HG02610 (cell line): ENCODE measurements at regions not wholly inside any gene's neighbourhood (a gene's known extent, or its start where the extent isn't known, plus 50 kb on each side); places are given as distances from the start of the nearest gene placed in this dataset.

Experiments used
- ATAC-seq: cut with Tn5 transposase; IDR thresholded peaks from one replicate; pipeline ENCODE4 v1.9.1; 2021; ENCODE audit warnings: mild to moderate bottlenecking, moderate library complexity; ENCODE audit not compliant: unreplicated experiment

DNA sequence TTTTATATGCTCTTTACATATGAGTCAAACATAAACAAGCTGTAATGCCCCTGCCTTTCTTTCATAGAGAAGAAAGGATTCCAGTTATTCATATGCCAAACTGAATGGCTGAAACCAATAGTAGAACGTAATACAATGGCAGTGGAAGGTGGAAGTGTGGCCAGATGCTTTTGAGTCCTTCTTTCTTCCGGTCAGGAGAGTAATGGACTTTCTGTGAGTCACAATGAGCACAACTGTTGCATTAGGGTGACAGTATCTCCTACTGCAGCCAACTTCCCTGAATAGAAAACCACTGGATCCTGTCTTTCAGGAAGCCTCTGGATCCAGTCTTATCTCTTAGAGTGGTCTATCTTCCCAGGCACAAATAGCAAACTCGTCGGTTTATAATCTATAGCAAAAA, 855.2 kb downstream of the MAT2B start:
- no peak for ATAC-seq

DNA sequence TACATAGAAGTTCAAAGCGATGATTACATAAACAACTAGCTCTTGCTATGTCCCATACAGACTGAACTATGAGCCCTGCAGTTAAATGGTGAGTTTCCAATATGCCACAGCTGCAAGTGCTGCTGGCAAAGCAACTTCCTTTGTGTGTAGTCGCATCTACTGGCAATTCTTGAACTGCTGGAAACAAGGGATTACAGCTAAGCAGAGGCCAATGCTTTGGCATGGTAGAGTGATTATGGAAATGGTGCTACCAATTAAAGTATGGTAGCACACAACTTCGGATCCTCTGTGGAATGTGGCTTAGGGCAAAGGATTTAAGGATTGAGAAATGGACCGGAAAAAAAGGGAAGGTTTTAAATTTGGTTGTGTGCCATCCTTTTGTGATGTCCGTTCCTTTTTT, 856.6 kb downstream of the MAT2B start:
- ATAC-seq, result no peak

DNA sequence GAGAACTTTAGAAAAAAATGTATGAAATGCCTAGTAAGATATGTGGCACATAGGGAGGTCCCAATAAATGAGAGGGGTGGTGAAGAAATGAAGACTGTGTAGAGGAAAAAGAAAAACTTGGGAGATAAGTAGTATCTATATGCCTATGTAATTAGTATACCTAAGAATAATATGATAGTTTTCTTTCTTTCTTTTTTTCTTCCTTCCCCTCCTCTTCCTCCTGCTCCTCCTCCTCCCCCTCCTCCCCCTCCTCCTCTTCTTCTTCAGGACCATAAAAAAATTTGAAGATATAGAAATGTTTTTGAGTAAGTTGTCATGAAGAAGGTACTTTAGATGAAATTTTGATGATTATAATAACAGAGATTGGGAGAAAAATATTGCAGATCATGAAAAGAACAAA, 857.4 kb downstream of the MAT2B start:
- no peak for ATAC-seq

DNA sequence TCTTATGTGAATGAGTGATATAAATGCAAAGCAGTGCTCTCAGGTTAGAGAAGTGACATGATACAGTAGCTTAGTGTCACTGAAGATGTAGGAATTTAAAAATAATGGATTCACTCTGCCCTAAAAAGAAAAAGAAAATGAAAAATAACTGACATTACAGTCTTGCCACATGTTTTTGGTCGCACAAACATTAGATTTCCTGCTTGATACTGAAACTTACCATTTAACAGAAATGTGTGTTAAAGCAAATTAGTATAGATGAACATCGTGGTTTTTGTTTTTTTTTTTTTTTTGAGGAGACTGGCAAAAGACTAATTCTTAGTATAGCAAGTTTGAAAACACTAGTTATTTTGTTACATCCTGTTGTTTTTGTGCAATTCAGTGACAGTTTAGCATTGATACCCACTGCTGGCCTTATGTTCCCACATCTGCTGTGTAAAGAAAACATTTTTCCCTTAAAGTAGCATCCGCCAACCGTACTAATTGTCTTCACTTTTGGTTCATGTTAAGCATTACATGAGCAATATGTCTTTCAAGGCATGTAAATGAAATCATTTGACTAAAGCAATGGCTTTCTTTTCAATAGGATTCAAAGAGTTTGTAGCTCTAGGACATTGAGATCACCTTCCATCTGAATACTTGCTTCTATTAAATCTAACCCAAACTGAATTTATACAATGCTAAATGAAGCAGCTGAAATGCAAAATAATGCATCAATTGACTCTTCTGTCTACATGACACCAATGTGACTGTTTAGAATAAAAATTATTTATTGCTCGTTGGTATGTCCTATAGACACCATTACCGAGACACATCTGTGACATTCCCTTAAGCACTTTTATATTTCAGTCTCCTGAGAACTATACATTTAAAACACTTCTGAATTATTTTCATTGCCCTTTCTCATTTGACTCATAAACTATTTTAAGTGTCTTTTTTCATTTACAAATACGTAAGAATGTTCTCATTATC, 859.1 kb downstream of the MAT2B start:
- ATAC-seq, result no peak

DNA sequence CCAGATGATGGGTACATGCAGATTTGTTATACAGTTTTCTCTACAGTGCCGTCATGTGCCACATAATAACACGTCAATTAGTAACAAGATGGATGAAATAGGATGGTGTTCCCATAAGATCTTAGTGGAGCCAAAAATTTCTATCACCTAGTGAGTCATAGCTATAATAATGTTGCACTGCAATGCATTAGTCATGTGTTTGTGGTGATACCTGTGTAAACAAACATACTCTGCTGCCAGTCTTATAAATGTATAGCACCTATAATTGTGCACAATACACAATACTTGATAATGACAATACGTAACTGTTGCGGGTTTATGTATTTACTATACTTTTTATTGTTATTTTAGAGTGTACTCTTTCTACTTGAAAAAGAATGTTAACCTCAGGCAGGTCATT, 865.4 kb downstream of the MAT2B start:
- ATAC-seq, result no peak

DNA sequence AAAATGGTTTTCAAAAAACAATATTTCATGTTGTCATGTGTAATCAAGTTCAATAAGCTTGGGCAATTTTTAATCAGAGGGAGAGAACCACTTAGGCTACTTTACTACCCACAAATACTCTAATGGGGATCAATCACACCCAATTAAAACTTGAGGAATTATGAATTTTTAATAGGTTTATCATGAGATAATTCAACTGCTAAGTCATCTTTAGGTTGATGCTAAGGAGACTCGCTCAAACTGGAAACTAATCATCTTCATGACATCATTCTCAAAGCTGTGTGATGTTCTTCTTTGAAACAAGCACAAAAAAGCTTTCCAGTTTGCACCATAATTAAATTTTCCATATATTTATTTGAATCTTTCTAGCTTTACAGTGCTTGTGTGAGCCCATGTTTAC, 867.5 kb downstream of the MAT2B start:
- no peak for ATAC-seq

DNA sequence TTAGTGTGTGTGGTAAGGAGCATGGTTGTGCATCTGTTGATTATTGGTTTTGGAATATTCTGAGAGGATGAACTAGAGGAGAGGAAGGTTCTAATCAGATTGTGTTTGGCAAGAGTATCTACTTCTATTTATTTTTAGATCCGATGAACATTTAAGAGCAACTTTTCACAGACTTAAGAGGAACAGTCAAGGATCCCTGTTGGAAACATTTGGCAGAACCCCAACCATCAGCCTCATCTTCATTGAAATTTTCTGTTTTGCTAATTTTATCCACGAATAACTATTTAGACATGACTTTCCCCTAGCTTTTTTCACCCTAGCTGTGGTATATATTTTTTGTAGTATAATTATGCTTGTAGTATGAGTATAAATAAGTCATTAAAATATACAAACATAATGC, 868.5 kb downstream of the MAT2B start:
- no peak for ATAC-seq

DNA sequence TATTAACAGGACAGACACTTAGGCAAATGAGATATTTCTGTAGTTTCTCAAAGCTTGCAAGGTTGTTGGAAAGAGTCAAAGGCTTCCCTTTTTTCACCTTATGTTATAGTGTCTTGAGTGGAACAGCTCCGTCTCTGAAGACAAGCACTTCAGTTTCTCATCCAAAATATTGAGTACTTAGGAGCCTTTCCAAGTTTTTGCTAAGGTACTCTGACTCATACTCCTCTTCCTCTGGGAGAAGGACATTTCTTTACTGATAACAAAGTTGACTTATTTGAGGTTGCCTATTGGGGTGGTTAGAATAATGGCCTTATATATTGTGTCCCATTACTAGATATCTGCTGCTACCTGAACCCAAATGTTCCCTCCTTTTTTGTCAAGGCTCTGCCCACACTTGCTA, 869.6 kb downstream of the MAT2B start:
- no peak for ATAC-seq

DNA sequence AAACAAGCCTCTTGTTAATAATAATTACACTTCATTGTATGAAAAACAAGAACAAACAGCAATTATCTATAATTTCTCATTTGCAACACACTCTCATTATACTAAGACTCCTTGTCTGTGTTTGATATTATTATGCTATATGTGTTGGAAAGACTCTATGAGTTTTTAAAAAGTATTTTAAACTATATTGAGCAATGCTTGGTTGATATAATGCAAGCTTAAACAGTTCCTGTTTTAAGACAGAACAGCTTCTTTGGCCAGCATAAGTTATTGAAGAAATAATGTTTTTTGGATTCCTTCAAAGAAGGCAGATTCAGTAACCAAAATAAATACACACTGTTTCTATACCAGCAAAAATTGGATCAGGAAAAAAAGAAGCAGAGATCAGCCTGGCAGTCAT, 871.4 kb downstream of the MAT2B start:
- ATAC-seq, result no peak

DNA sequence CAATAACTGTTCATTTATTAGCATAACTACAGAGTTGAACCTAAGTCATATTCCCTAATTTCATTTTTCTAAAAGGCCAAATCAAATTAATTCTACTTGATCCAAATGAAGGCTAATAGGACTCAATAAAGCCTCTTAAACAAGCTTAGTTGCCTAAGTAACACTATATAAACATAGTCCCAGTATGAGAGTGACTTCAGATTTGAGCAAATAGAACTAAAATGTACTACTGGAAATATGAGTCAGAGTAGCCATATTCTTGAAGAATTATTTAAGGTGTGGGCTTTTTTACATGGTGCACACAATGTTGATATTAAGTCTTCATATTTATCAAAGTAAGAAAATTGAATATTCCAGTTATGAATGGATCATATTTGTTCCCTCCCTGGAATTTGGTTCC, 872.3 kb downstream of the MAT2B start:
- ATAC-seq, result no peak

DNA sequence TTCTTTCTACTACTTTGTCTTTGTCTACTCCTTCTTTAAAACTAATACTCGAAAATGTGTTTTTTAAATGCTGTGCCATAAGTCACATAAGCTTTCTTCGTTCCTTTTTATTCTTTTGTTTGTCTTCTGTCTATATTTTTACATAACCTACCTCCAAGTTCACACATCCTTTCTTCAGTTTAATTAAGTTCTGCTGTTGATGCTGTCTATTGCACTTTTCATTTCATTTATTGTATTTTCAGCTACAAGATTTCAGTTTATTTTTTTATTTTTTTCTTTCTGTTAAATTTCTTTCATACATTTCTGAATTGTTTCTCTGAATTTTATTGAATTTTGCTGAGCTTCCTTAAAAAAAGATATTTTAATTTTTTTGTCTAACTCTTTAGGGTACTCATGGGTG, 878.2 kb downstream of the MAT2B start:
- no peak for ATAC-seq

DNA sequence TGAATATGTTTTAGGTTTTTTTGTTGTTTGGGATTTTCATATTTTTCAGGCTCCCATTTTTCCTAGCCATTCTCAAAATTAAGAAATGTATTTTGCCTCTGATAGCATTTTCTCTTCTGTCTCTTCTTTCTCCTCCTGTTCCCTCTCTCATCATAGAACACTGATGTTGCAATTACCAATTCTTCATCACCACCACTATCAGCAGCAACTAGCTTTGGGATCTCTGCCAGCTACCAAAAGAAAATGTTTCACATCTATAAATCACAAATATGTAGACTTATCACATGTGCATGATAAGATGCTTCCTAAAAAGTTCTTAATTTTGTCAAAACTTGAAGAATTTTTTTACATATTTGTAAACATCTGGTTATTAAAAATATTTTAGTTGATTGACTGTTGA, 887.1 kb downstream of the MAT2B start:
- ATAC-seq, result no peak

DNA sequence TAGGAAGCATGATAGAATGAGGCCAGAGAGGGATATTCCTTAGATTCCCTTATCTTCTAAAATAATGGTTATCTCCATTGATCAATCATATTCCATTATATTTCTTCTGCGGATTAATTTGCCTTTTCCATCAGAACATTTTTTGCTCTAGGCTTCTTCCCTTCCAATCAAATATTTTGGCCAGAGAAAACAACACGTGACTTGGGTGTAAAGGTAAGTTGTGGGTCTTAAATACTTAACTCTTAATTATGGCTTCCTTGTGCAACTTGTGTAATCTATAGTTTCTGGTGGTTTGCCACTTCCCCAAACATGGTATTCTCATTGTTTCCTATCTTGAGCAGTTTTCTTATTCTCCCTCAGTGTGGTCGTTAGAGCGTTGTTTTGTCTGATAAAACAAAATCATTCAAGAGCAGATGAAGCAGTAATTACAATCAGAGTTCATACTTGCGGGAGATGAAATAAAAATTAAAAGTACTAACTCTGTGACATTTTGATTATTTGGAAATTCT, 889.3 kb downstream of the MAT2B start:
- ATAC-seq, result no peak

DNA sequence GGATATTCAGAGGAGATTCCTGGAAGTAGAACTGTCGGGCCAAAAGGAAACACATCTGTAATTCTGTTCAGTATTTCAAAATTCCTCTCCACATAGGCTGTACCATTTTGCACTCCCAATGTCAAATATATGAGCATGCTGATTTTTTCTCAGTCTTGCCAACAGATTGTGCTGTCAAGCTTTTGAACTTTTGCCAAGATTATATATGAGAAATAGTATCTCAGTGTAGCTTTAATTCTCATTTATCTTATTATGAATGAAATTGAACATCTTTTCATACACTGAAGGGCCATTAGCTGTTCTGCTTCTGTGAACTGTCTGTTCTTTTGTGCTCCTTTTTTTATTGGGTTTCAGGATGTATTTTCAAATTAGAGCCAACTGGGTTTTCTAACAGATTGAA, 907.1 kb downstream of the MAT2B start:
- no peak for ATAC-seq

DNA sequence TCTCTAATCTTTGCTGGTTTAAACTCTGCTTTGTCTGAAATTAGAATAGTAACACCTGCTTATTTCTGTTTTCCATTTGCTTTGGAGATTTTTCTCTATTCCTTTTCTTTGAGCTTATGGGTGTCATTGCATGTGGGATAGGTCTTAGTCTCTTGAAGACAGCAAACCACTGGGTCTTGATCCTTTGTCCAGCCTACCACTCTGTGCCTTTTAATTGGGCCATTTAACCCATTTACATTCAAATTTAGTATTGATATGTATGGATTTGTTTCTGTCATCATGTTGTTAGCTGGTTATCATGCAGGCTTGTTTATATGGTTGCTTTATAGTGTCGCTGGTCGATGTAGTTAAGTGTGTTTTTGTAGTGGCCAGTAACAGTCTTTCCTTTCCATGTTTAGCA, 914.7 kb downstream of the MAT2B start:
- ATAC-seq, result no peak

DNA sequence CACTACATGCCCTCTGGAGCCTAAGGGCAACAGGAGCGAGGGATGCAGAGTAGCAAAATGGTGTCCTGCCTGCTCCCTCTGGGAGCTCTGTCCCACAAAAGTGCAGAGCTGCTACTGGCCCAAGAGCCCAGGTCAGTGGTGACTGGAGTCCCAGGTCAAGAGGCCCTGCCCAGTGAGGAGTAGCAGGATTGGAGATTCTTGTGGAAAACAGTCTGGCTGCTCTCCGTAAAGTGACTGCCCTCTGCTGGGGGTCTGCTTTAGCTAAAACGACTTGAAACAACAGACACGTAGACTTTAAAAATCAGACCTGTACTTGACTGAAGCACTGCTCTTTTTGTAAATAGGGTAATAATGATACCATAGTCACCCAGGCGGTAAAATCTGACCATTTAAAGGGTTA, 917.0 kb downstream of the MAT2B start:
- ATAC-seq, result no peak

DNA sequence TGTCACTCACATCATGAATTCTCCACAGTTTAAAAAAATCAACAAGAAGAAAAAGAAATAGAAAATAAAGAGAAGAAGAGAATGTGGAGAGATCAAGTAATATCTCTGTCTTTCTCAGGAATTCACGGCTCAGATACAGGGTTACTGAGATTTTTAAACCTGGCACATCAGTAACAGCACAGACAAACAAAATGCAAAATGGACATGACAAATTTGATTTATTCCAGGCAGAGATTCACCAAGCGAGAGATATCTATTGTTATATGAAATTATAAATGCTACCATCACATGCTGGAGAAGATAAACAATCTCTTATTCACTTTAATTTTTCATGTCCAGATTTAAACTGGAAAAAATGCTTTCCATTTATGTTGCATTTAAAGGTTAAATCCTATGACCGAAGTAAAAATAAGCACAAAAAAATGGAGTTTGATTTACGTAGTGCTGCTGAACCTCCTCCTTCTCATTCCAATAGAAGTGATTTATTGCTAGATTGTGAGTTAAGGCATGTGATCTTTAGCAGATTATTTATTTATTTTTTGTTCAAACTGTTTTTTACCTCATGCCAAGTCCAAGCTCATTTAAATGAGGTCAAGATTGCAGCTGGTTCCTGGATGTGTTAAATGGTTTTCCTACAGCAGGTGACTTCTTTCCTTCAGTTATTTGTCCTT, 926.4 kb downstream of the MAT2B start:
- no peak for ATAC-seq

DNA sequence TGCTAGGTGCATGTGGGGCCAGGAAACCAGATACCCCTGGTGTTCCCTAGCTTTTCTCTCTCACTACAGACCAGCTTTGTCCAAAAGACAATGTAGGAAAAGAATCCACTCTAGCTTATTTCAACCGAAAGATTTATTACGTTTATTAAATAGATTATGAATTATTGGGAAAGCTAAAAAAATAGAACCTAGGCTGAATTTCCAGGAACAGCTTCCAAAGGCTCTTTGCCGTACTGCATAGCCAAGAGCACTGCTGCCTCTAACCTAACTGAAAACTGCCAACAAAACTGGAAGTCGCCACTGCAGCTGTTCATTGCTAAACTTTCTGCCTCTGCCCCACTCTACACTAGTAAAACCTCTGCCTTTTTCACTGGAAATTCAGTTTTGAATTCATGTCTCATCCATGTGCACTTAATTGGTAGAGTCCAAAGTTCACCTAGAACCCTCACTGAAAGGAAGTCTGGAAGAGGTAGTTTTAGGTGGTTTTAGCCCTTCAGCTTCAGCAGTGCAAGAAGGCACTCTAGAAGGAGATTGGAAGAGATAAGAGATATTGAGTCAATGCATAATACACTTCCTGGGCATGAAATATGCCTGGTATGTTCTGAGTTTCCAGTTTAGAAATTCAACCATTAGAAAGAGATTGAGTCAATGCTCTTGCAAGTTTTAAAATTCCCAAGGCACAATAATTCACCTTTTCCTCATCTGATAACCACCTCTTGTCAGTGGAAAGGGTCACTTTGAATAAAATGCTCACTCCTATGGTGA, 927.9 kb downstream of the MAT2B start:
- ATAC-seq, result no peak

DNA sequence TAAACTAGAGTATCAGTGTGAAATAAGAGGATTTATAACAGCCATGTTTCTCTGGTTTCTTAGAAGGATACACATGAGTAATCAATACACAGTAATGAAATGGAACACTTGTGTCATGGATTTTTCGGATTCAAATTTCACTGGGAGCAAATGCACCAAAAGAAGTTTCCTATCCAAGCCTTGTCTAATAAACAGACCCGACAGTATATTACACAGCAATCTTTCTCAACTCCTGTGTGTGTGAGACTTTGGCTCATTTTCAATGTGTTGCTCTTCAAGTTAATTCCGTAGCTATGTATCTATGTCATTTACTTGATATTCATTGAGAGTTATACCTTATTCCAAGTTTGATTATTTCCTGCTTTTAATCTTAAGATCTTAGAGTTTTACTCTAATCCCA, 930.2 kb downstream of the MAT2B start:
- ATAC-seq, result no peak

DNA sequence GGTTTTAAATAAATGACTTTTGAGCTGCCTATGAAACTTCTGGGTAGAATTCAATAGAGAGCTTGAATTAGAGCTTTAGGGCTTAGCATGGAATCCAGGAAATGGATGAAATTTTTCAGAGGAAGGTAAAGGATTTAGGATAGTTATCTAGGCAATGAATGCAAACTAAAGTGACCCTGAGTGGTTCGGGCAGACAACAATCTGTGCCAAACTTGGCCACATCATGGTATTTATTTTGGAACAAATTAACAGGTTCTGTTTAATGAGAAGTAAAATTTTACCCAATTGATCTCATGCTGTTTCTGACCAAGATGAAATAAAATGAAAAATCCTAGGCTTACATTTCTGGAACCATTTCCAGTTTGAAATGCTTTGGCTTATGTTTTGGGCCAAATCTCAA, 934.4 kb downstream of the MAT2B start:
- ATAC-seq, result no peak

DNA sequence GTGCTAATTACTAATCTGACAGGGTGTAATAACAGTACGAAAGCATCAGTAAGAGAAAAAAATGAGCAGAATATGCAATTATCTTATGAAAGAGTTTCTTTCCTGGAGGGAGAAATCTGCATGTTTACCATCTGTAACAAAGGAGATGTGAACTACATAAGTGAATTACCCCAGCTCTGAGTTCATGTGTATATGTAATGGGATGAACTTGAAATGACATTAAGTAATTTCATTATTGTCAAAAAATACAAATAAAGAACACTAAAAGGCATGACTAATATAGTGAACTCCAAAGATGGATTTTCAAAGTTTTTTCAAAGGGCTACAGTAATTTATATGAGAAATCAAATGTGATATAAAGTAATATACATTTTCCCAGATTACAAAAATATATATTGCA, 944.0 kb downstream of the MAT2B start:
- ATAC-seq, result no peak
